Lower lobe of right lung (tissue), 2 donors: ENCODE measurements at regions not wholly inside any gene's neighbourhood (a gene's known extent, or its start where the extent isn't known, plus 50 kb on each side); places are given as distances from the start of the nearest gene placed in this dataset.
"Not testable (repeated sequence)": the region's sequence is repeated elsewhere in the genome, so short reads cannot be mapped to it uniquely, and the experiment has no call there.

ENCODE experiments used
- ATAC-seq, 2 donors: fragments of 200-7000 bp; cut with Tn5 transposase; one replicate each; pipeline ENCODE4 v1.9.1; 2020 to 2022; ENCODE audit warnings: mild to moderate bottlenecking in 2 of 2, moderate library complexity in 2 of 2
- DNase-seq: peaks from one replicate; pipeline ENCODE4 v3.0.0-alpha.2; 2020
- H3K27ac ChIP-seq: fragments of 200-600 bp; one replicate; pipeline ENCODE4 v1.8.0; 2022
- H3K27me3 ChIP-seq: fragments of 200-600 bp; one replicate; pipeline ENCODE4 v1.8.0; 2022; ENCODE audit warnings: low read depth
- H3K36me3 ChIP-seq: fragments of 200-600 bp; one replicate; pipeline ENCODE4 v1.8.0; 2022; ENCODE audit warnings: mild to moderate bottlenecking
- H3K4me1 ChIP-seq: fragments of 200-600 bp; one replicate; pipeline ENCODE4 v1.8.0; 2022
- H3K4me3 ChIP-seq: fragments of 200-600 bp; one replicate; pipeline ENCODE4 v1.8.0; 2022; ENCODE audit warnings: mild to moderate bottlenecking
- H3K9me3 ChIP-seq: fragments of 200-600 bp; one replicate; pipeline ENCODE4 v1.8.0; 2022
- intact Hi-C: fragments of 100-400 bp; cut with DNase I; formaldehyde crosslinking; loops from one replicate; pipeline ENCODE4 v1.11.0; 2022
- TF ChIP-seq, protein P1 (sequence below): fragments of 200-600 bp; IDR thresholded peaks from one replicate; pipeline ENCODE4 v1.8.0; 2022; ENCODE audit warnings: antibody characterized with exemption, mild to moderate bottlenecking
- donor health status: DM: no; HTN: yes; CAD: no; lungs with severe emphysema.

GRCh38 chr3:178139116-178139515, 397.1 kb upstream of the KCNMB2 start:
- H3K4me1 ChIP-seq: no peaks in the 10 kb centered on the region
- H3K27me3 ChIP-seq: no peaks in the 10 kb centered on the region
- intact Hi-C loops: no loop called here
- H3K9me3 ChIP-seq: no peaks in the 10 kb centered on the region
- H3K27ac ChIP-seq: no peak overlapping the region
- ATAC-seq: no peak
- no peak for DNase-seq
- no peak overlapping the region for H3K4me3 ChIP-seq
- no peaks in the 10 kb centered on the region for H3K36me3 ChIP-seq
- TF ChIP-seq, protein P1, sequence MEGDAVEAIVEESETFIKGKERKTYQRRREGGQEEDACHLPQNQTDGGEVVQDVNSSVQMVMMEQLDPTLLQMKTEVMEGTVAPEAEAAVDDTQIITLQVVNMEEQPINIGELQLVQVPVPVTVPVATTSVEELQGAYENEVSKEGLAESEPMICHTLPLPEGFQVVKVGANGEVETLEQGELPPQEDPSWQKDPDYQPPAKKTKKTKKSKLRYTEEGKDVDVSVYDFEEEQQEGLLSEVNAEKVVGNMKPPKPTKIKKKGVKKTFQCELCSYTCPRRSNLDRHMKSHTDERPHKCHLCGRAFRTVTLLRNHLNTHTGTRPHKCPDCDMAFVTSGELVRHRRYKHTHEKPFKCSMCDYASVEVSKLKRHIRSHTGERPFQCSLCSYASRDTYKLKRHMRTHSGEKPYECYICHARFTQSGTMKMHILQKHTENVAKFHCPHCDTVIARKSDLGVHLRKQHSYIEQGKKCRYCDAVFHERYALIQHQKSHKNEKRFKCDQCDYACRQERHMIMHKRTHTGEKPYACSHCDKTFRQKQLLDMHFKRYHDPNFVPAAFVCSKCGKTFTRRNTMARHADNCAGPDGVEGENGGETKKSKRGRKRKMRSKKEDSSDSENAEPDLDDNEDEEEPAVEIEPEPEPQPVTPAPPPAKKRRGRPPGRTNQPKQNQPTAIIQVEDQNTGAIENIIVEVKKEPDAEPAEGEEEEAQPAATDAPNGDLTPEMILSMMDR: no peak

DNA sequence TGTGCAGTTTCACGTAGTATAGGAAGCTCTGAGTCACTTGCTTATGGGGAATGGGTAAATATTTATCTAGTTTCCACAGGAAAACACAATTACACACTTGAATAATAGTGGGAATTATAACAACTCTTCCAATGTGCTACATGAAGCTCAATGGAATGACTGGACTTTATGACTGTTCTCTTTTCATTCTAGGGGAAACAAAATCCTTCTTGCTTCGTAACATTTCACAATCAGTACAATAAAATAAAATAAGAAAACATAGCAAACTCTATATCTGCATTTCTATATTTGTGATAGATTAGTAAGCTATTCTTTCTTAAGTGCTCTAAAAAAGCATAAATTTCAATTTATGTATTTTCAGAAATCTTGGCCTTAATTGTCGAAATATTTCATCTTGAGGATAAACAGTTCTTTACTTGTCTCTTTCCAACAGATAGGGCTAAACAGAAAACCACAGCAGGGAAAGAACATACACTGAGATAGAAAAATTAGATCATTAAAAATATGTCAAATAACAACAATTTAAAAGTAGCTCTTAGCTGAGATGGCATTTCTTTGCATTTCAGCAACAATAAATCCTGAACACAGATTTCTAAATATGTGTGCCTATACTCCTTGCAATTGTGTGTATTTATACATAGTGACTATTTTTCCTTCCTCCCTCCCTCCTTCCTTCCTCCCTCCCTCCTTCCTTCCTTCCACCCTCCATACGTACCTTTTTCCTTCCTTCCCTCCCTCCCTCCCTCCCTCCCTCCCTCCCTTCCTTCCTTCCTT, 395.5 kb upstream of the KCNMB2 start:
- intact Hi-C loops: no loop called here
- no peak for ATAC-seq
- DNase-seq: no peak
- Histone ChIP-seq H3K4me3 (no peak overlapping the region), H3K36me3 (no peaks in the 10 kb centered on the region), H3K27ac (no peak overlapping the region), H3K9me3 (no peaks in the 10 kb centered on the region), H3K27me3 (no peaks in the 10 kb centered on the region), H3K4me1 (no peaks in the 10 kb centered on the region)
- TF ChIP-seq, protein P1: no peak

DNA sequence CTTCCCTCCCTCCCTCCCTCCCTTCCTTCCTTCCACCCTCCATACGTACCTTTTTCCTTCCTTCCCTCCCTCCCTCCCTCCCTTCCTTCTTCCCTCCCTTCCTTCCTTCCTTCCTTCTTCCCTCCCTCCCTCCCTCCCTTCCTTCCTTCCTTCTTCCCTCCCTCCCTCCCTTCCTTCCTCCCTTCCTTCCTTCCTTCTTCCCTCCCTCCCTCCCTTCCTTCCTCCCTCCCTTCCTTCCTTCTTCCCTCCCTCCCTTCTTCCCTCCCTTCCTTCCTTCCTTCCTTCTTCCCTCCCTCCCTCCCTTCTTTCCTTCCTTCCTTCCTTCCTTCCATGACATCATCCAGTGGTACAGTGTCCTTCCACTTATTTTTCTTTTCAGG, 394.9 kb upstream of the KCNMB2 start:
- H3K9me3 ChIP-seq, H3K27ac ChIP-seq, H3K27me3 ChIP-seq, DNase-seq, intact Hi-C loops, H3K4me1 ChIP-seq, H3K4me3 ChIP-seq, H3K36me3 ChIP-seq, ATAC-seq: not testable (repeated sequence)

GRCh38 chr3:178146406-178146831, 389.8 kb upstream of the KCNMB2 start:
- no peaks in the 10 kb centered on the region for H3K27me3 ChIP-seq
- H3K9me3 ChIP-seq: no peaks in the 10 kb centered on the region
- intact Hi-C loops: no loop called here
- H3K36me3 ChIP-seq: no peaks in the 10 kb centered on the region
- TF ChIP-seq, protein P1: no peak
- no peak overlapping the region for H3K27ac ChIP-seq
- DNase-seq (no peak), ATAC-seq (no peak)
- H3K4me1 ChIP-seq: no peaks in the 10 kb centered on the region
- H3K4me3 ChIP-seq: no peak overlapping the region

GRCh38 chr3:178147001-178147400, 389.2 kb upstream of the KCNMB2 start:
- no peak for DNase-seq
- Histone ChIP-seq H3K4me3 (no peak overlapping the region), H3K27me3 (no peaks in the 10 kb centered on the region), H3K36me3 (no peaks in the 10 kb centered on the region), H3K4me1 (no peaks in the 10 kb centered on the region), H3K9me3 (no peaks in the 10 kb centered on the region), H3K27ac (no peak overlapping the region)
- TF ChIP-seq, protein P1: no peak
- intact Hi-C loops: no loop called here
- no peak for ATAC-seq

DNA sequence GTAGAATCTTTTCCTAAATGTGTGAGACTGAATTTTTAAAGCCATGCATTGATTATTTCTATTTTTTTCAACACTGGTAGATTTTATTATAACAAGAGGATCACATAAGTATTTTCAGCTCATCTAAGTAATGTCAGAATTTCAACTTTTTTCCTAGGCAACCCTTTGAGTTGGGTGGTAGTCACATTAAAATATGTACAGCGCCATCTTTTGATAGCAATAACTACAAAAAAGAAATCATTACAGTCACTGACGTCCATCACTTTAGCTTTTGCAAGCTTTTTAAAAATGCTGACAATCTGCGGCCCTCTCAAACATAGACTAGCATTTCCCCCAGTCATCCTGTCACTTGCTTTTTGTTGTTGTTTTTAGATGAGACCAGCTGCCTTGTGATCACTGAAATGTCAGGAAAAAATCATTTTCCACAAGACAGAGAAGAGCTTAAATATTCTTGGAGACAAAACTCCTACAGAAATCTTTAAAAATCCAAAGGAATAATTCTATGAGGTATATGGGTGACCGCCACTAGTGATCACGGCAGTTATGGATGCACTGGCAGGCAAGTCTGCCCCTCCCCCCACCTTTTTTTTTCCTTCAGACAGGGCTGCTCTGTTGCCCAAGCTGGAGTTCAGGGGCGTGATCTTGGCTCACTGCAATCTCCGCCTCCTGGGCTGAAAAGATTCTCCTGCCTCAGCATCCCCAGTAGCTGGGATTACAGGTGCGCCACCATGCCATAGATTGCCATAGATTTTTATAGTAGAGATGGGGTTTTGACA, 384.0 kb upstream of the KCNMB2 start:
- intact Hi-C loops: no loop called here
- Histone ChIP-seq H3K4me1 (no peaks in the 10 kb centered on the region), H3K4me3 (no peak overlapping the region), H3K9me3 (no peaks in the 10 kb centered on the region), H3K27ac (no peak overlapping the region), H3K27me3 (no peaks in the 10 kb centered on the region), H3K36me3 (no peaks in the 10 kb centered on the region)
- ATAC-seq: no peak
- TF ChIP-seq, protein P1: no peak
- DNase-seq: no peak
